ENCODE measurements at regions not wholly inside any gene's neighbourhood (a gene's known extent, or its start where the extent isn't known, plus 50 kb on each side); places are given as distances from the start of the nearest gene placed in this dataset.
A peak's percentile ranks its signal among the peaks of the same experiment; 100 is the strongest.
"Not testable (repeated sequence)": the region's sequence is repeated elsewhere in the genome, so short reads cannot be mapped to it uniquely, and the experiment has no call there.

DNA sequence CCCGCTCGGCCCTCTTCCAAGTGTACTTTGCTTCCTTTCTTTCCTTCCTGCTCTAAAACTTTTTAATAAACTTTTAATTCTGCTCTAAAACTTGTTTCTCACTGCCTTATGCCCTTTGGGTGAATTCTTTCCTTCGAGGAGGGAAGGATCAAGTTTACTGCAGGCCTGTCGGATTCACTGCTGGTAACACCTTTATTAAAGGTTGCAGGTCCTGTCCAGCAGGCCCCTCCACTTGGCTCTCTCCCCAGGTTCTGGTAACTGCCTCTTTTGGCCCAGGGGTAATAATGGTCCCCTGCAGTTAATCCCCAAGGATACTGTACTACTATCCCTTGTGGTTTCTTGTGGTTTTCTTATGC, 152.7 kb upstream of the EEA1 start:
- no peak for DNase-seq

DNA sequence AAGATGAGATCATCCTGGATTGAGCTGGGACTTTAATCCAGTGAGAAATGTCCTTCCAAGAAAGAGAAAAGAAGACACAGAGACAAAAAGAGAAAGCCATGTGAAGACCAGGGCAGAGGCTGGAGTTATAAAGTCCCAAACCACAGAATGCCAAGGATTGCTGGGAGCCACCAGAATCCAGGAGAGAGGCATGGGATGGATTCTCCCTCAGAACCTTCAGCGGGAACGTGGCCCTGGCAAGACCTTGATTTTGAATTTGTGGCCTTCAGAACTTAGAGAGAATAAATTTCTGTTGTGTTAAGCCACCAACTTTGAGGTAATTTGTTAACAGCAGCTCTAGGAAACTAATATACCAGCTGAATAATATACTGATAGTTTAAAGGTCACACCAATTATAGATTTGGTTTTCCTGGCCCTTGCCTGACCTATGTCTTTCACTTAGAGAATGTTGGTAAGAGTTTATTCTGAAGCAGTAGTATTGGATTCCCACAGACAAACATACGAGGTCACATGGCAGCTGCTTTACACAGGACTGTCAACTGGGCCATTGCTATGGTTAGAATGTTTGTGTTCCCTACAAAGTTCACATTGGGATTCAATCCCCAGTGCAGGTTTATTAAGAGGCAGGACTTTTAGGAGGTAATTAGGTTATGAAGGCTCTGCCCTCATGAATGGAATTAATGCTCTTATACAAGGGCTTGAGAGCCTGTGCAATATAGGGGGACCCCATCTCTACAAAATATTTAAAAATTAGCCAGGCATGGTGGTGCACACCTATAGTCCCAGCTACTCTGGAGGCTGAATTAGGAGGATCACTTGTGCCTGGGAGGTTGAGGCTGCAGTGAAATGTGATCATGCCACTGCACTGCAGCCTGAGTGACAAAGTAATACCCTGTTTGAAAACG, 156.5 kb upstream of the EEA1 start:
- DNase-seq = no peak

DNA sequence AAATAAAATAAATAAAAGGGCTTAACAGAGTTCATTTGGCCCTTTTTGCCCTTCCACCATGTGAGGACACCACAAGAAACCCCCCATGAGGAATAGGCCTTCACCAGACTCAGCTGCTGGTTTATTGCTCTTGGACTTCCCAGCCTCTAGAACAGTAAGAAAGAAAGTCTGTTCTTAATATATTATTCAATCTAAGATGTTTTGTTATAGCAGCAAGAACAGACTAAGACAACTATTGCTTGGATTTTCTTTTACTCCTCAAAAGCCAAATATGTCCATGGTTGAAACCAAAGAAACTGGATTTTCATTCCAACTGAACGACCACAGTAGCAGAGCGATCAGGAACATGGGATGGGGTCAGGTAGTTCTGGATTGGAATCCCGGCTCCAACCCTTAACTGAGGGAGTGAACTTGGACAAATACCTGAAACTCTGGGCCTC, 157.2 kb upstream of the EEA1 start:
- no peak for DNase-seq

DNA sequence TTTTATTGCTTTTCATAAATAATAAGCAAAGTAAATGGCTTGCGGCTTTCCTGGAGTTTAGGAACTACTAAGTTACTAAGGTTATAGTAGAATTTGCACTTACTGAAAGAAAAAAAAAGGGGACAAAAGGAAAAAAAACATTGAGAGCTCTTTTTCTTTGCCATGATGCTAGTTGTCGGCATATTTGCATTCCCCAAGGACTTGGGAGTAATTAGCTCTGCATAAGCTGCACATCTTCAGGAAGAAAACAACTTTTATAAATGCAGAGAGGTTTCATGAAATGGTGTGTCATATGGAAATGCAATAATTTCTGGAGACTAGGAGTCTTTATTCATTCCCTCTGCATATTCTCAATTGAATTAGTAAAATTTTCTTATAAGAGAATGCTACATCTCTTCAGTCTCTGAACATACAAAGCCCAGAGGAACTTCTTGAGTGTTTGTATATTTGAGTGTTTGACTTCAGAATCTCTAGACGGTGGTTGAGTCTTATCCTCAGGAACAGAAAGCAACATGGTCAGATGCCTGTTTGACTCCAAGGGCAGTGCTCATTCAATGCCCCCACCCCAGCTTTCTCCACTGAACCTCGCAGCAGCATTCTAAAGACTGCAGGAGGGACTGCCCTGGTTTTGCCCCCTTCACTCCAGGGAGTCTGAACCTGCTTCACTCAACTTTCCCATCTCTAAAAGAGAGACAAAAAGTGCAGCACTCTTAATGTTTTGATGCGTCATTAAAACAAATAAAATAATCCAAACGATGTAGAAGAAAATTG, 158.9 kb upstream of the EEA1 start:
- DNase-seq = no peak

DNA sequence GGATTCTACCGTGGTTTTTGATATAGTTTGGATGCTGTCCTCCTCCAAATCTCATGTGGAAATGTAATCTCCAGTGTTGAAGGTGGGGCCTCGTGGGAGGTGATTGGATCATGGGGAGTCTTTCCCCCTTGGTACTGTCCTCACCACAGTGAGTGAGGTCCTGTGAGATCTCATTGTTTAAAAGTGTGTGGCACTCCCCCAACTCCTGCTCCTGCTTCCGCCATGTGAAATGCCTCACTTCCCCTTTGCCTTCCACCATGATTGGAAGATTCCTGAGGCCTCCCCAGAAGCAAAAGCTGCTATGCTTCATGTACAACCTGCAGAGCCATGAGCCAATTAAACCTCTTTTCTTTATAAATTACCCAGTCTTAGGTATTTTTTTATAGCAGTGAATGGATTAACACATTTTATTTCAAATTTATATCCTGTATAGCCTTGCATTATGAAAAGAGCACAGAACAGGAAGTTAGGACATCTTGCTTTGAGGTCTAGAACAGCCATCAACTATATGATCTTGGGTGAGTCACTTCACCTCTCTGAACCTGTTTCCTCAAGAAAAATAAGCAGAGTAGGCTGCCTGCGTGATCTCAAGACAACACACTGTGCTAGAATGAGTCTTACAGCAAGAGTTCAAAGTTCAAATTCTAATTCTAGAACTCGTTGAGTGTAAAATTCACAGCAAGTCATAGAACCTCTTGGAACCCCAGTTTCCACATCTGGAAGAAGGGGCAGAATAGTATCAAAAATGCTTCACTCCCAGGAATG, 160.9 kb upstream of the EEA1 start:
- DNase-seq = peak; percentile 57

DNA sequence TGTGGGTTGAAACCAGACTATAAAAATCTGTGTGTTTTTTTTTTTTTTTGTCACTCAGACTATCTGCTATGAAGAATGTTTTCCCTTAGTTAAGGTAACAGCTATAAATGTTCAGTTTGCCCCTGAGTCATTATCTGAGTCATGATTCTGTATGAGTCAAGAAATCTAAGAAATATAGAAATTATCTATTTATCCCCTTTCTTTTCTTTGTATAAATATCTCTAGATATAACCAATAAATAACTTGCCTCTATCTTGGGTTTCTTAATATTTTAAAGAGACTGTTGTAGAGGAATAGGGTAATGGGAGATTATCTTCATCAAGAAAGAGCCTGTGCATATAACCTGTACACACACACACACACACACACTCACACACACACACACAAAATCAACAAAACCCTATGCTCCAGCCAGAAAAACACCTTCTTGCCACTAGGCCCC, 161.7 kb upstream of the EEA1 start:
- no peak for DNase-seq

GRCh38 chr12:93091886-93092648, 163.0 kb upstream of the EEA1 start:
- no peak for DNase-seq

- DNase-seq = no peak
Observed at GRCh38 chr12:93092649-93092945, 163.5 kb upstream of the EEA1 start.

GRCh38 chr12:93093243-93093642, 164.1 kb upstream of the EEA1 start:
- no peak for DNase-seq

DNA sequence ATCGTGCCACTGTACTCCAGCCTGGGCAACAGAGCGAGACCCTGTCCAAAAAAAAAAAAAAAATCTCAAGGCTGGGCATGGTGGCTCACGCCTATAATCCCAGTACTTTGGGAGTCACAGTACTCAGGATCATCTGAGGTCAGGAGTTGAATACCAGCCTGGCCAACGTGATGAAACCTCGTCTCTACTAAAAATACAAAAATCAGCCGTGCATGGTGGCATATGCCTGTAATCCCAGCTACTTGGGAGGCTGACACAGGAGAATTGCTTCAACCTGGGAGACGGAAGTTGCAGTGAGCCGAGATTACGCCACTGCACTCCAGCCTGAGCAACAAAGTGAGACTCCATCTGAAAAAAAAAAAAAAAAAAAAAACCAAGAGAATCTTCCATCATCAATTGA, 165.1 kb upstream of the EEA1 start:
- not testable (repeated sequence) for DNase-seq

DNA sequence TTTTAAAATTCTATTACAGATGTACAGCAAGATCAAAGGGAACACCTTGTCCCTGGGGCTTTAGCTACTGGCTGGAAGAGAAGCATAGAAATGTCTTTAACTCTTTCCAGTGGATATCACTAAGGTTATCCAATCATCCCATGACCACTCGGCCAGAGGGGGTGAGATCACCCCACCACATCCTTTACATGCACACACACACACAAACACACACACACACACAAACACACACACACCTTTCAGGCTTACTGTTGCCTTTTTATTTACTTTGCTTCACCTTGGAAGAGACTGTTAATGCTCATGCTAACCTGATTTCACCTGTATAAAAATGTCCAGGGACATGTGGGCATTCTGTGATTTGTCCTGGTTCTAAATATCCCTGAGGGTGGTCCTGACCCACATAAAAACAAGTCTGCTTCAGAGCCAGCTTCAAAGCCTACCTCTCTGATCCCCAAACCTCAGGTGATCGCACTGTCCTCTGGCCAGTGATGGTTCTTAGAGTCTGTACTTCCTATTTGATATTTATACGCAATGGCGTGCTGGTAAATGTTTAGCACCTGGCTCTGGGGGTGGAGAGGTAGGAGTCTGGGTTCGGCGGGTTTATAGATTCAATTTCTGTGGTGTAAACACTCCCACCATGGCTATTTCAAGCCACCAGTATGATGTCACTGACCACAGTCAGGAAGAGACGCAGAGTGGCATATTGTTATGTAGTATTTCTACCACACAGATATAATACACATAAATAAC, 166.1 kb upstream of the EEA1 start:
- DNase-seq = no peak

- DNase-seq = no peak
Observed at GRCh38 chr12:93097417-93097816, 168.3 kb upstream of the EEA1 start.

DNA sequence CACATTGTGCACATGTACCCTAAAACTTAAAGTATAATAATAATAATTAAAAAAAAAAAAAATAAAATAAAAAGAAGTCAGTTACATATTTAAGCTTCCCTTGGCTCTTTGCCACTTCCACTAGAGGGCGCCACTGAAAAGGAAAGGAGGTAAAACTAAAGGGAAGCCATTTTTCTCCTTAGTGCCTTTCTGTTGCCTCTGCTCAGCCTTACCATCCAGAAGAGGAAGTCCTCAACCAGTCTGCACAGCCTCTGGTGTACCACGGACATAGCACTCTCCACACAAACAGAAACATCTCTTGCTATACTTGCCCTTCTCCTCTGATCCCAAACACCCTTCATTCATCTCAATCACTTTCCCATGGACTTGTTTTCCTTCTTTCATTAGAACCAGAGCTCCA, 169.0 kb upstream of the EEA1 start:
- DNase-seq = peak; percentile 66

DNA sequence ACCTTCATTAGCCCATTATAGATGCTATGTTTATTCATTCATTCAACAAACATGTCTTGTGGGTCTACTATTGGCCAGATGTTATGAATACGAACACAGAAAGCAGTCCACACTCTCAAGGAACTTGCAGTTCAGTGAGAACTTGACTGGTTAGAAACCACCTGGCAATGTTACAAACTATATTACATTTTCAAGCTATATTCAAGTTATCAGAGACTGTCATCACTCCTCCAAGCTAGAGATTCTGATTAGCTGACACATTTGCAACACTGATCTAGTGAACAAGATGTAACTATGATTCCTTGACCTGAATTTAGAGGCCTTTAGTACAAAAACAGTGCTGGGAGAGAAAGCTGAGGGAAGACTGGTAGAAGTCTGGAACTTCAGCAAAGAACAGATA, 170.7 kb upstream of the EEA1 start:
- DNase-seq = no peak

DNA sequence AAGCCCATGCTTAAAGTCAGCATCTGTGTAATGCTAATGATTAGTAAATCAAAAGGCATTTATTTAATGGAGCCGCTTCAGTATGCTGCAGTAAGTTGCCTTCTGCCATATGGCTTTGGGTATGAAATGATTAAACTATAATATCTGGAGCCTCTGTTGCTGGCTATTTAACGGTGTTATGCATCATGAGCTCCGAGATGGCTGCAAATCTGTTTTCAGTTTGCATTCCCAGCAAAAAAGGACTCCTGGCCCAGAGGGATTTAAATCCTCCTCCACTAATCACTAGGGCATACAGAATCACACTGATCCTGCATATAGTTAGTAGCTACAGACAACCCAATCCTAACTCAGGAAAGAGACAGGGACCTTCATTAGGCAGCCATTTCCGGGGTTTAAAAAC, 171.5 kb upstream of the EEA1 start:
- no peak for DNase-seq

DNA sequence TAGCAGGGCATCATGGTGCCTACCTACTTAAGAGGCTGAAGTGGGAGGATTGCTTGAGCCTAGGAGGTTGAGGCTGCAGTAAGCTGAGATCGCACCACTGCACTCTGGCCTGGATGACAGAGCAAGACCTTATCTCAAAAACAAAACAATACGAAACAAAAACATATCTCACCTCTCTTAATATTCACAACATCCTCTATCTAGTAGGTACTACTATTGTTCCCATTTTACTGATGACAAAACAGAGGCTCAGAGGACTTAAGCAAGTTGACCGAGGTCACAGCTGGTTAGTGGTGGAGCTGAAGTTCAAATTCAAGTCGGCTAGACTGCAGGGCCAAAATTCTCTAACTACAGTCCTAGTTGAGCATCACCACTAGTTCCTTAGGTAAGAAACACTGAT, 172.3 kb upstream of the EEA1 start:
- no peak for DNase-seq

DNA sequence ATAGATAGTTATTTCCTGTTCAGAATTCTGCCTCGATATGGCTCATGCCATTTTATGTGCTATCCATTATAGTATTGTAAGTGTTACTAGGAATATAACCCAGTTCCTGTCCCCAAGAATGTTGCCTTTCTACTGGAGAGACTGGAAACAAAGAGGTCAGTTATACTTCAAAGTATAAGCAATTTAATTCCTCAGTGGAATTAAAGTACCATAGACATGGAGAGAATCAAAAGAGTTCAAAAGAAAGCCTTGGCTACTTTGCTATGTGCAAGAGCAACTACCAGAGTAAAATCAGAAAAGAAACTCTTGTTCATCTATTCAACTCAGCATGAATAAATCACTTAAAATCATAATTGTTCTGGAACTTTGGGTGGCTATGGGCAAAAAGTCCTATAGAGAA, 173.2 kb upstream of the EEA1 start:
- no peak for DNase-seq

- no peak for DNase-seq
Observed at GRCh38 chr12:93102744-93103143, 173.6 kb upstream of the EEA1 start.

GRCh38 chr12:93103154-93103553, 174.1 kb upstream of the EEA1 start:
- DNase-seq = no peak

GRCh38 chr12:93104535-93104934, 175.4 kb upstream of the EEA1 start:
- DNase-seq = no peak

DNA sequence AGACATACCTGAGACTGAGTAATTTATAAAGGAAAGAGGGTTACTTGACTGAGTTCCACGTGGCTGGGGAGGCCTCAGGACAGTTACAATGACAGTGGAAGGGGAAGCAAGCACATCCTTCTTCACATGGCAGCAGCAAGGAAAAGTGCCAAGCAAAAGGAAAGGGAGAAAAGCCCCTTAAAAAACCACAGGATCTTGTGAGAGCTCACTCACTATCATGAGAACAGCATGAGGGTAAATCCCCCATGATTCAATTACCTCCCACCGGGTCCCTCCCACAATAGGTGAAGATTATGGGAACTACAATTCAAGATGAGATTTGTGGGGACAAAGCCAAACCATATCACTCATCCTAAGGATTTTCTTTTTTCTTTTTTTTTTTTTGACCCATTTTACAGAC, 177.8 kb upstream of the EEA1 start:
- no peak for DNase-seq
